ENCODE measurements at regions not wholly inside any gene's neighbourhood (a gene's known extent, or its start where the extent isn't known, plus 50 kb on each side); places are given as distances from the start of the nearest gene placed in this dataset.
A peak's percentile ranks its signal among the peaks of the same experiment; 100 is the strongest.

- no peaks in the 10 kb centered on the region for H3K27me3 ChIP-seq (ENCODE audit: low read depth)
- H3K4me3 ChIP-seq: no peak overlapping the region
- H3K36me3 ChIP-seq: no peaks in the 10 kb centered on the region
- no peak overlapping the region for H3K27ac ChIP-seq
- TF ChIP-seq CTCF (IDR thresholded peaks at IDR 0.05): peak; percentile 28
- no peaks in the 10 kb centered on the region for H3K9me3 ChIP-seq
- intact Hi-C loops (cut with DNase I): no loop called here
- DNase-seq: no peak
- H3K4me1 ChIP-seq: no peaks in the 10 kb centered on the region
- ATAC-seq: peak in 1 of 2 donors; percentile 70
Measured at GRCh38 chrX:94058728-94059382, 384.8 kb downstream of the FAM133A start.

GRCh38 chrX:94065091-94065490 is 391.1 kb downstream of the FAM133A start:
- H3K4me1 ChIP-seq: no peaks in the 10 kb centered on the region
- ATAC-seq (no peak), DNase-seq (no peak)
- H3K4me3 ChIP-seq: no peak overlapping the region
- no peaks in the 10 kb centered on the region for H3K36me3 ChIP-seq
- intact Hi-C loops (cut with DNase I): no loop called here
- H3K27ac ChIP-seq: no peak overlapping the region
- no peaks in the 10 kb centered on the region for H3K27me3 ChIP-seq (ENCODE audit: low read depth)
- no peak for TF ChIP-seq CTCF (IDR thresholded peaks at IDR 0.05)
- no peaks in the 10 kb centered on the region for H3K9me3 ChIP-seq

- intact Hi-C loops (cut with DNase I): no loop called here
Measured at GRCh38 chrX:94089149-94089548, 415.1 kb downstream of the FAM133A start.

GRCh38 chrX:94097868-94098267 is 423.9 kb downstream of the FAM133A start:
- DNase-seq (no peak), ATAC-seq (no peak)
- intact Hi-C loops (cut with DNase I): no loop called here
- Histone ChIP-seq H3K36me3 (no peaks in the 10 kb centered on the region), H3K4me1 (no peaks in the 10 kb centered on the region), H3K27me3 (ENCODE audit: low read depth) (no peaks in the 10 kb centered on the region), H3K9me3 (no peaks in the 10 kb centered on the region), H3K27ac (no peak overlapping the region), H3K4me3 (no peak overlapping the region)
- TF ChIP-seq CTCF (IDR thresholded peaks at IDR 0.05): no peak

More at GRCh38 chrX:94089149-94089548, 415.1 kb downstream of the FAM133A start:
- no peak for ATAC-seq
- no peak for DNase-seq
- Histone ChIP-seq H3K36me3 (no peaks in the 10 kb centered on the region), H3K9me3 (no peaks in the 10 kb centered on the region), H3K27ac (no peak overlapping the region), H3K4me1 (no peaks in the 10 kb centered on the region), H3K27me3 (ENCODE audit: low read depth) (no peaks in the 10 kb centered on the region), H3K4me3 (no peak overlapping the region)
- TF ChIP-seq CTCF (IDR thresholded peaks at IDR 0.05): no peak

GRCh38 chrX:94107981-94108380 is 434.0 kb downstream of the FAM133A start:
- Histone ChIP-seq H3K27ac (no peak overlapping the region), H3K4me3 (no peak overlapping the region), H3K4me1 (no peaks in the 10 kb centered on the region), H3K9me3 (no peaks in the 10 kb centered on the region), H3K36me3 (no peaks in the 10 kb centered on the region), H3K27me3 (ENCODE audit: low read depth) (no peaks in the 10 kb centered on the region)
- TF ChIP-seq CTCF (IDR thresholded peaks at IDR 0.05): no peak
- DNase-seq: no peak
- intact Hi-C loops (cut with DNase I): no loop called here
- no peak for ATAC-seq
